DND-41 (cell line): ENCODE measurements at regions not wholly inside any gene's neighbourhood (a gene's known extent, or its start where the extent isn't known, plus 50 kb on each side); places are given as distances from the start of the nearest gene placed in this dataset.

Experiments used
- ATAC-seq: fragments of 200-7000 bp; cut with Tn5 transposase; 3 replicates; pipeline ENCODE4 v1.9.1; 2021; ENCODE audit warnings: low read depth; ENCODE audit not compliant: insufficient read depth
- DNase-seq: peaks from one replicate; pipeline ENCODE4 v3.0.0-alpha.2; 2020
- H2AFZ ChIP-seq: 2 replicates; pipeline ENCODE4 v1.6.0; 2012; ENCODE audit warnings: low read depth, low read length
- H3K27ac ChIP-seq: 2 replicates; pipeline ENCODE4 v1.5.1; 2012; ENCODE audit warnings: low read length, inconsistent platforms
- H3K27me3 ChIP-seq: fragments of 200-600 bp; sonication (generic); 2 replicates; pipeline ENCODE4 v1.6.0; 2012; ENCODE audit warnings: low read length, mild to moderate bottlenecking, inconsistent platforms; ENCODE audit not compliant: insufficient read depth, poor library complexity
- H3K36me3 ChIP-seq: 2 replicates; pipeline ENCODE4 v1.5.1; 2012; ENCODE audit warnings: low read length, inconsistent platforms; ENCODE audit not compliant: insufficient read depth
- H3K4me1 ChIP-seq: 2 replicates; pipeline ENCODE4 v1.5.1; 2012; ENCODE audit warnings: mild to moderate bottlenecking, low read length; ENCODE audit not compliant: insufficient read depth
- H3K4me2 ChIP-seq: 2 replicates; pipeline ENCODE4 v1.6.0; 2012; ENCODE audit warnings: mild to moderate bottlenecking, moderate library complexity, low read length, inconsistent platforms; ENCODE audit not compliant: insufficient read depth
- H3K4me3 ChIP-seq, 2 experiments: fragments of 200-600 bp in 1 of 2; shearing (Covaris generic) in 1 of 2; 2 replicates each; pipeline ENCODE4 v1.5.1; 2012 to 2016; ENCODE audit warnings: inconsistent platforms in 2 of 2, low read length in 2 of 2, mild to moderate bottlenecking in 2 of 2, low read depth in 1 of 2, moderate library complexity in 1 of 2
- H3K79me2 ChIP-seq: 2 replicates; pipeline ENCODE4 v1.6.0; 2012; ENCODE audit warnings: low read length, inconsistent platforms; ENCODE audit not compliant: insufficient read depth
- H3K9ac ChIP-seq: 2 replicates; pipeline ENCODE4 v1.6.0; 2012; ENCODE audit warnings: low read depth, mild to moderate bottlenecking, inconsistent platforms, low read length, moderate library complexity
- H3K9me3 ChIP-seq: 2 replicates; pipeline ENCODE4 v1.5.1; 2012; ENCODE audit warnings: low read length, moderate library complexity, mild to moderate bottlenecking, inconsistent platforms; ENCODE audit not compliant: insufficient read depth, severe bottlenecking
- H4K20me1 ChIP-seq: 2 replicates; pipeline ENCODE4 v1.6.0; 2012; ENCODE audit warnings: low read length; ENCODE audit not compliant: insufficient read depth
- CTCF ChIP-seq: IDR thresholded peaks from 2 replicates; pipeline ENCODE4 v1.5.1; 2012; ENCODE audit warnings: borderline replicate concordance, low read length, moderate library complexity, mild to moderate bottlenecking; ENCODE audit not compliant: poor library complexity, severe bottlenecking; ENCODE audit errors: extremely low read depth
- EZH2 ChIP-seq: IDR thresholded peaks from 3 replicates; pipeline ENCODE4 v1.6.1; 2012; ENCODE audit warnings: borderline replicate concordance, low read depth, mild to moderate bottlenecking, moderate library complexity, low read length, inconsistent platforms; ENCODE audit not compliant: severe bottlenecking

- no peak overlapping the region for H3K4me2 ChIP-seq
These were observed 109.6 kb downstream of the TRIM29 start for GRCh38 chr11:120028181-120028896.

GRCh38 chr11:120027546-120028180 is 110.2 kb downstream of the TRIM29 start:
- Histone ChIP-seq H4K20me1 (no peaks in the 10 kb centered on the region; the same call in 1 of the 2 replicates), H3K27me3 (peaks cover 6% of the 10 kb centered on the region), H3K4me3 (no peak overlapping the region), H3K27ac (no peak overlapping the region), H3K4me2 (no peak overlapping the region), H3K9ac (no peak overlapping the region), H3K9me3 (no peaks in the 10 kb centered on the region), H3K79me2 (no peaks in the 10 kb centered on the region), H3K4me1 (no peaks in the 10 kb centered on the region), H3K36me3 (no peaks in the 10 kb centered on the region), H2AFZ (no peak overlapping the region)
- no peak for DNase-seq
- no peak for ATAC-seq
- TF ChIP-seq EZH2 (no peak), CTCF (no peak)

More at GRCh38 chr11:120028181-120028896, 109.6 kb downstream of the TRIM29 start:
- Histone ChIP-seq H3K27me3 (peaks cover 8% of the 10 kb centered on the region), H2AFZ (no peak overlapping the region), H3K4me1 (no peaks in the 10 kb centered on the region), H4K20me1 (no peaks in the 10 kb centered on the region; the same call in 1 of the 2 replicates), H3K27ac (no peak overlapping the region), H3K4me3 (no peak overlapping the region), H3K36me3 (no peaks in the 10 kb centered on the region), H3K9me3 (no peaks in the 10 kb centered on the region), H3K9ac (no peak overlapping the region), H3K79me2 (no peaks in the 10 kb centered on the region)
- ATAC-seq (no peak), DNase-seq (no peak)
- TF ChIP-seq EZH2 = no peak
- no peak for TF ChIP-seq CTCF

DNA sequence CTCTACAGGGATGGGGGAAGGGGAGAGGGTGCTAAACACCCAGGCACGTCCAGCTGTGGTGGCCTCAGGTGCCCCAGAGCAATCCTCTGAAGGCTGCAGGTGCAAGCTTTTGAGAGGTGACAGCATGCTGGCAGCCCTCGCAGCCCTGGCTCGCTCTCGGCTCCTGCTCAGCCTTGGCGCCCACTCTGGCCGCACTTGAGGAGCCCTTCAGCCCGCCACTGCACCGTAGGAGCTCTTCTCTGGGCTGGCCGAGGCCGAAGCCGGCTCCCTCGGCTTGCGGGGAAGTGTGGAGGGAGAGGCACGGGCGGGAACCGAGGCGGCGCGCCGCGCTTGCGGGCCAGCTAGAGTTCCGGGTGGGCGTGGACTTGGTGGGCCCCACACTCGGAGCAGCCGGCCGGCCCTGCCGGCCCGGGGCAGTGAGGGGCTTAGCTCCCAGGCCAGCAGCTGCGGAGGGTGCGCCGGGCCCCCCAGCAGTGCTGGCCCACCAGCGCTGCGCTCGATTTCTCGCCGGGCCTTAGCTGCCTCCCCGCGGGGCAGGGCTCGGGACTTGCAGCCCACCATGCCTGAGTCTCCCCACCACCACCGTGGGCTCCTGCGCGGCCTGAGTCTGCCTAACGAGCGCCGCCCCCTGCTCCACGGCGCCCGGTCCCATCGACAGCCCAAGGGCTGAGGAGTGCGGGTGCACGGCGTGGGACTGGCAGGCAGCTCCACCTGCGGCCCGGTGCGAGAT is 112.1 kb downstream of the TRIM29 start:
- no peak overlapping the region for H3K27ac ChIP-seq
- no peaks in the 10 kb centered on the region for H3K36me3 ChIP-seq
- no peaks in the 10 kb centered on the region for H3K79me2 ChIP-seq
- no peak overlapping the region for H2AFZ ChIP-seq
- H3K4me1 ChIP-seq = no peaks in the 10 kb centered on the region
- ATAC-seq (no peak), DNase-seq (no peak)
- H3K4me2 ChIP-seq = no peak overlapping the region
- H3K9me3 ChIP-seq = no peaks in the 10 kb centered on the region
- H4K20me1 ChIP-seq = no peaks in the 10 kb centered on the region; the same call in 1 of the 2 replicates
- H3K9ac ChIP-seq = no peak overlapping the region
- TF ChIP-seq EZH2 (no peak), CTCF (no peak)
- H3K4me3 ChIP-seq = no peak overlapping the region
- H3K27me3 ChIP-seq = peaks cover 6% of the 10 kb centered on the region
